ENCODE measurements at regions not wholly inside any gene's neighbourhood (a gene's known extent, or its start where the extent isn't known, plus 50 kb on each side); places are given as distances from the start of the nearest gene placed in this dataset.

- TF ChIP-seq CTCF (IDR thresholded peaks at IDR 0.05), result no peak
- TF ChIP-seq POLR2A (IDR thresholded peaks at IDR 0.05), result no peak
Observed at GRCh38 chr6:45783716-45784115, 231.9 kb downstream of the CLIC5 start.
